DND-41 (cell line): ENCODE measurements at regions not wholly inside any gene's neighbourhood (a gene's known extent, or its start where the extent isn't known, plus 50 kb on each side); places are given as distances from the start of the nearest gene placed in this dataset.

Source experiments
- ATAC-seq: fragments of 200-7000 bp; cut with Tn5 transposase; 3 replicates; pipeline ENCODE4 v1.9.1; 2021; ENCODE audit warnings: low read depth; ENCODE audit not compliant: insufficient read depth
- DNase-seq: peaks from one replicate; pipeline ENCODE4 v3.0.0-alpha.2; 2020
- H2AFZ ChIP-seq: 2 replicates; pipeline ENCODE4 v1.6.0; 2012; ENCODE audit warnings: low read depth, low read length
- H3K27ac ChIP-seq: 2 replicates; pipeline ENCODE4 v1.5.1; 2012; ENCODE audit warnings: low read length, inconsistent platforms
- H3K27me3 ChIP-seq: fragments of 200-600 bp; sonication (generic); 2 replicates; pipeline ENCODE4 v1.6.0; 2012; ENCODE audit warnings: low read length, mild to moderate bottlenecking, inconsistent platforms; ENCODE audit not compliant: insufficient read depth, poor library complexity
- H3K36me3 ChIP-seq: 2 replicates; pipeline ENCODE4 v1.5.1; 2012; ENCODE audit warnings: low read length, inconsistent platforms; ENCODE audit not compliant: insufficient read depth
- H3K4me1 ChIP-seq: 2 replicates; pipeline ENCODE4 v1.5.1; 2012; ENCODE audit warnings: mild to moderate bottlenecking, low read length; ENCODE audit not compliant: insufficient read depth
- H3K4me2 ChIP-seq: 2 replicates; pipeline ENCODE4 v1.6.0; 2012; ENCODE audit warnings: mild to moderate bottlenecking, moderate library complexity, low read length, inconsistent platforms; ENCODE audit not compliant: insufficient read depth
- H3K4me3 ChIP-seq, 2 experiments: fragments of 200-600 bp in 1 of 2; shearing (Covaris generic) in 1 of 2; 2 replicates each; pipeline ENCODE4 v1.5.1; 2012 to 2016; ENCODE audit warnings: inconsistent platforms in 2 of 2, low read length in 2 of 2, mild to moderate bottlenecking in 2 of 2, low read depth in 1 of 2, moderate library complexity in 1 of 2
- H3K79me2 ChIP-seq: 2 replicates; pipeline ENCODE4 v1.6.0; 2012; ENCODE audit warnings: low read length, inconsistent platforms; ENCODE audit not compliant: insufficient read depth
- H3K9ac ChIP-seq: 2 replicates; pipeline ENCODE4 v1.6.0; 2012; ENCODE audit warnings: low read depth, mild to moderate bottlenecking, inconsistent platforms, low read length, moderate library complexity
- H3K9me3 ChIP-seq: 2 replicates; pipeline ENCODE4 v1.5.1; 2012; ENCODE audit warnings: low read length, moderate library complexity, mild to moderate bottlenecking, inconsistent platforms; ENCODE audit not compliant: insufficient read depth, severe bottlenecking
- H4K20me1 ChIP-seq: 2 replicates; pipeline ENCODE4 v1.6.0; 2012; ENCODE audit warnings: low read length; ENCODE audit not compliant: insufficient read depth
- EZH2 ChIP-seq: IDR thresholded peaks from 3 replicates; pipeline ENCODE4 v1.6.1; 2012; ENCODE audit warnings: borderline replicate concordance, low read depth, mild to moderate bottlenecking, moderate library complexity, low read length, inconsistent platforms; ENCODE audit not compliant: severe bottlenecking
- TF ChIP-seq, protein P1 (sequence below): IDR thresholded peaks from 2 replicates; pipeline ENCODE4 v1.5.1; 2012; ENCODE audit warnings: borderline replicate concordance, low read length, moderate library complexity, mild to moderate bottlenecking; ENCODE audit not compliant: poor library complexity, severe bottlenecking; ENCODE audit errors: extremely low read depth

GRCh38 chr4:13137390-13137789, 346.8 kb downstream of the RAB28 start:
- Histone ChIP-seq H3K79me2 (no peaks in the 10 kb centered on the region), H4K20me1 (no peaks in the 10 kb centered on the region), H3K4me2 (no peak overlapping the region), H3K36me3 (no peaks in the 10 kb centered on the region), H2AFZ (no peak overlapping the region), H3K27ac (no peak overlapping the region), H3K9me3 (peaks cover 2% of the 10 kb centered on the region), H3K4me1 (no peaks in the 10 kb centered on the region), H3K27me3 (no peaks in the 10 kb centered on the region), H3K9ac (no peak overlapping the region), H3K4me3 (no peak overlapping the region)
- DNase-seq (no peak), ATAC-seq (no peak)
- TF ChIP-seq, protein P1, sequence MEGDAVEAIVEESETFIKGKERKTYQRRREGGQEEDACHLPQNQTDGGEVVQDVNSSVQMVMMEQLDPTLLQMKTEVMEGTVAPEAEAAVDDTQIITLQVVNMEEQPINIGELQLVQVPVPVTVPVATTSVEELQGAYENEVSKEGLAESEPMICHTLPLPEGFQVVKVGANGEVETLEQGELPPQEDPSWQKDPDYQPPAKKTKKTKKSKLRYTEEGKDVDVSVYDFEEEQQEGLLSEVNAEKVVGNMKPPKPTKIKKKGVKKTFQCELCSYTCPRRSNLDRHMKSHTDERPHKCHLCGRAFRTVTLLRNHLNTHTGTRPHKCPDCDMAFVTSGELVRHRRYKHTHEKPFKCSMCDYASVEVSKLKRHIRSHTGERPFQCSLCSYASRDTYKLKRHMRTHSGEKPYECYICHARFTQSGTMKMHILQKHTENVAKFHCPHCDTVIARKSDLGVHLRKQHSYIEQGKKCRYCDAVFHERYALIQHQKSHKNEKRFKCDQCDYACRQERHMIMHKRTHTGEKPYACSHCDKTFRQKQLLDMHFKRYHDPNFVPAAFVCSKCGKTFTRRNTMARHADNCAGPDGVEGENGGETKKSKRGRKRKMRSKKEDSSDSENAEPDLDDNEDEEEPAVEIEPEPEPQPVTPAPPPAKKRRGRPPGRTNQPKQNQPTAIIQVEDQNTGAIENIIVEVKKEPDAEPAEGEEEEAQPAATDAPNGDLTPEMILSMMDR = no peak
- TF ChIP-seq EZH2 = no peak

GRCh38 chr4:13133700-13134099, 350.4 kb downstream of the RAB28 start:
- no peaks in the 10 kb centered on the region for H3K36me3 ChIP-seq
- H3K9me3 ChIP-seq = peaks cover 2% of the 10 kb centered on the region
- H3K4me3 ChIP-seq = no peak overlapping the region
- no peak overlapping the region for H3K9ac ChIP-seq
- H2AFZ ChIP-seq = no peak overlapping the region
- no peak overlapping the region for H3K27ac ChIP-seq
- DNase-seq (no peak), ATAC-seq (no peak)
- no peaks in the 10 kb centered on the region for H3K27me3 ChIP-seq
- H3K4me2 ChIP-seq = no peak overlapping the region
- no peaks in the 10 kb centered on the region for H4K20me1 ChIP-seq
- TF ChIP-seq EZH2 = no peak
- TF ChIP-seq, protein P1 = no peak
- no peaks in the 10 kb centered on the region for H3K4me1 ChIP-seq
- H3K79me2 ChIP-seq = no peaks in the 10 kb centered on the region

DNA sequence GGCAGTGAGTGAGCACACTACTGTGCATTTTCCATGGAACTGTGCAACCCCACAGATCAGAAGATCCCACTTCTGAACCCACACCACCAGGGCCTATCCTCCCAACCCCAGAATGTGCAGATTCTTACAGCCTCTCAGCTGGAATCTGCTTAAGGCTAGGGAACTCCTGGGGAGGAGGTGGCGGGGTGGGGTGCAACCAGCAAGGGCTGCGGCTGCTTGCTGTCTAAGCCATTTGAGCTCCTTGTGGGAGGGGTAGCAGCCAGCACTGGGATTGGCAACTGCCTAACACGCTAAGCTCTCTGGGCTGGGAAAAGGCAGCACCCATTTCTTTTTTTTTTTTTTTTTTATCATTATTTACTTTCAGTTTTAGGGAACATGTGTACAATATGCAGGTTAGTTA, 353.3 kb downstream of the RAB28 start:
- Histone ChIP-seq H3K4me2 (no peak overlapping the region), H3K9ac (no peak overlapping the region), H3K4me3 (no peak overlapping the region), H3K36me3 (no peaks in the 10 kb centered on the region), H3K4me1 (no peaks in the 10 kb centered on the region), H3K79me2 (no peaks in the 10 kb centered on the region), H3K9me3 (peaks cover 2% of the 10 kb centered on the region), H3K27ac (no peak overlapping the region), H3K27me3 (no peaks in the 10 kb centered on the region), H2AFZ (no peak overlapping the region), H4K20me1 (no peaks in the 10 kb centered on the region)
- no peak for ATAC-seq
- TF ChIP-seq, protein P1 = no peak
- no peak for TF ChIP-seq EZH2
- DNase-seq = no peak

- ATAC-seq (no peak), DNase-seq (no peak)
- no peak overlapping the region for H3K4me2 ChIP-seq
- TF ChIP-seq, protein P1 = no peak
- TF ChIP-seq EZH2 = no peak
- no peaks in the 10 kb centered on the region for H3K79me2 ChIP-seq
- H3K4me3 ChIP-seq = no peak overlapping the region
- H2AFZ ChIP-seq = no peak overlapping the region
- no peak overlapping the region for H3K9ac ChIP-seq
- H3K27me3 ChIP-seq = no peaks in the 10 kb centered on the region
- H3K9me3 ChIP-seq = peaks cover 2% of the 10 kb centered on the region
- no peaks in the 10 kb centered on the region for H3K36me3 ChIP-seq
- no peaks in the 10 kb centered on the region for H4K20me1 ChIP-seq
- H3K27ac ChIP-seq = no peak overlapping the region
- no peaks in the 10 kb centered on the region for H3K4me1 ChIP-seq
Observed at GRCh38 chr4:13129095-13129494, 355.0 kb downstream of the RAB28 start.
